ENCODE measurements at regions not wholly inside any gene's neighbourhood (a gene's known extent, or its start where the extent isn't known, plus 50 kb on each side); places are given as distances from the start of the nearest gene placed in this dataset.

- TF ChIP-seq, protein P1, sequence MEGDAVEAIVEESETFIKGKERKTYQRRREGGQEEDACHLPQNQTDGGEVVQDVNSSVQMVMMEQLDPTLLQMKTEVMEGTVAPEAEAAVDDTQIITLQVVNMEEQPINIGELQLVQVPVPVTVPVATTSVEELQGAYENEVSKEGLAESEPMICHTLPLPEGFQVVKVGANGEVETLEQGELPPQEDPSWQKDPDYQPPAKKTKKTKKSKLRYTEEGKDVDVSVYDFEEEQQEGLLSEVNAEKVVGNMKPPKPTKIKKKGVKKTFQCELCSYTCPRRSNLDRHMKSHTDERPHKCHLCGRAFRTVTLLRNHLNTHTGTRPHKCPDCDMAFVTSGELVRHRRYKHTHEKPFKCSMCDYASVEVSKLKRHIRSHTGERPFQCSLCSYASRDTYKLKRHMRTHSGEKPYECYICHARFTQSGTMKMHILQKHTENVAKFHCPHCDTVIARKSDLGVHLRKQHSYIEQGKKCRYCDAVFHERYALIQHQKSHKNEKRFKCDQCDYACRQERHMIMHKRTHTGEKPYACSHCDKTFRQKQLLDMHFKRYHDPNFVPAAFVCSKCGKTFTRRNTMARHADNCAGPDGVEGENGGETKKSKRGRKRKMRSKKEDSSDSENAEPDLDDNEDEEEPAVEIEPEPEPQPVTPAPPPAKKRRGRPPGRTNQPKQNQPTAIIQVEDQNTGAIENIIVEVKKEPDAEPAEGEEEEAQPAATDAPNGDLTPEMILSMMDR (IDR thresholded peaks at IDR 0.05; ENCODE audit: poor library complexity), result no peak
- no peak for TF ChIP-seq EZH2 (IDR thresholded peaks at IDR 0.05; ENCODE audit: borderline replicate concordance)
- no peak for TF ChIP-seq EZH2phosphoT487 (IDR thresholded peaks at IDR 0.05; ENCODE audit: low read depth, severe bottlenecking, unreplicated experiment)
Observed at GRCh38 chr5:172531704-172532026, 77.3 kb upstream of the SH3PXD2B start.
